ENCODE measurements at regions not wholly inside any gene's neighbourhood (a gene's known extent, or its start where the extent isn't known, plus 50 kb on each side); places are given as distances from the start of the nearest gene placed in this dataset.

GRCh38 chr13:21759911-21760310 lies 89.0 kb downstream of the FGF9 start:
- no peak for TF ChIP-seq CTCF (IDR thresholded peaks at IDR 0.05)
- TF ChIP-seq POLR2A (IDR thresholded peaks at IDR 0.05) = no peak
